Mesenchymal stem cell (in vitro differentiated cells and primary cell): ENCODE measurements at regions not wholly inside any gene's neighbourhood (a gene's known extent, or its start where the extent isn't known, plus 50 kb on each side); places are given as distances from the start of the nearest gene placed in this dataset.

Experiments used
- DNase-seq: peaks from one replicate; pipeline ENCODE4 v3.0.0-alpha.2; 2013
- H2AFZ ChIP-seq: one replicate; pipeline ENCODE4 v1.6.1; 2013; ENCODE audit warnings: low read depth, mild to moderate bottlenecking, control low read depth, inconsistent platforms, low read length, moderate library complexity
- H2AK5ac ChIP-seq: 2 replicates; pipeline ENCODE4 v1.6.1; 2013; ENCODE audit warnings: low read length, moderate library complexity, mild to moderate bottlenecking, inconsistent platforms; ENCODE audit not compliant: severe bottlenecking
- H2BK120ac ChIP-seq: one replicate; pipeline ENCODE4 v1.6.1; 2013; ENCODE audit warnings: low read depth, mild to moderate bottlenecking, inconsistent platforms, low read length, moderate library complexity
- H2BK12ac ChIP-seq, 2 experiments: one replicate each; pipeline ENCODE4 v1.6.1; 2013; ENCODE audit warnings: inconsistent platforms in 2 of 2, low read length in 2 of 2, mild to moderate bottlenecking in 2 of 2, moderate library complexity in 2 of 2, control low read depth in 1 of 2
- H2BK15ac ChIP-seq: one replicate; pipeline ENCODE4 v1.6.1; 2013; ENCODE audit warnings: mild to moderate bottlenecking, low read depth, inconsistent platforms; ENCODE audit not compliant: poor library complexity, severe bottlenecking
- H2BK5ac ChIP-seq: 2 replicates; pipeline ENCODE4 v1.6.1; 2013; ENCODE audit warnings: low read depth, mild to moderate bottlenecking, low read length, control low read depth, inconsistent platforms; ENCODE audit not compliant: poor library complexity, severe bottlenecking
- H3K14ac ChIP-seq, 2 experiments: one replicate each; pipeline ENCODE4 v1.6.1; 2013; ENCODE audit warnings: inconsistent platforms in 2 of 2, low read length in 2 of 2, control low read depth in 1 of 2, mild to moderate bottlenecking in 1 of 2, moderate library complexity in 1 of 2
- H3K18ac ChIP-seq, 2 experiments: one replicate each; pipeline ENCODE4 v1.6.1; 2013; ENCODE audit warnings: inconsistent platforms in 2 of 2, low read length in 2 of 2, control low read depth in 1 of 2, low read depth in 1 of 2, mild to moderate bottlenecking in 1 of 2
- H3K23ac ChIP-seq, 2 experiments: one replicate each; pipeline ENCODE4 v1.6.1; 2013; ENCODE audit warnings: inconsistent platforms in 2 of 2, low read length in 2 of 2, mild to moderate bottlenecking in 2 of 2, moderate library complexity in 2 of 2, control low read depth in 1 of 2
- H3K27ac ChIP-seq: 2 replicates; pipeline ENCODE4 v1.5.1; 2013; ENCODE audit warnings: mild to moderate bottlenecking, moderate library complexity, low read length, control low read depth, inconsistent platforms; ENCODE audit not compliant: poor library complexity, severe bottlenecking
- H3K27me3 ChIP-seq, 2 experiments: 2 replicates each; pipeline versions ENCODE4 v1.6.1 to v1.7.0; 2013; ENCODE audit warnings: low read length in 2 of 2, mild to moderate bottlenecking in 2 of 2, moderate library complexity in 2 of 2, control low read depth in 1 of 2, inconsistent platforms in 1 of 2; ENCODE audit not compliant: control insufficient read depth in 1 of 2, insufficient read depth in 1 of 2
- H3K36me3 ChIP-seq, 2 experiments: 2 replicates each; pipeline versions ENCODE4 v1.6.1 to v1.7.0; 2013; ENCODE audit warnings: low read length in 2 of 2, control low read depth in 1 of 2, inconsistent platforms in 1 of 2, low read depth in 1 of 2, mild to moderate bottlenecking in 1 of 2; ENCODE audit not compliant: insufficient read depth in 2 of 2, control insufficient read depth in 1 of 2
- H3K4ac ChIP-seq, 2 experiments: one replicate each; pipeline ENCODE4 v1.6.1; 2013; ENCODE audit warnings: inconsistent platforms in 2 of 2, low read length in 2 of 2, mild to moderate bottlenecking in 2 of 2, moderate library complexity in 2 of 2, control low read depth in 1 of 2, low read depth in 1 of 2
- H3K4me1 ChIP-seq: 2 replicates; pipeline ENCODE4 v1.6.1; 2013; ENCODE audit warnings: low read depth, low read length, control low read depth; ENCODE audit not compliant: control insufficient read depth, insufficient read depth
- H3K4me2 ChIP-seq: 2 replicates; pipeline ENCODE4 v1.6.1; 2013; ENCODE audit warnings: low read length, mild to moderate bottlenecking, inconsistent platforms; ENCODE audit not compliant: poor library complexity, severe bottlenecking
- H3K4me3 ChIP-seq, 2 experiments: 2 replicates each; pipeline versions ENCODE4 v1.5.1 to v1.7.0; 2013; ENCODE audit warnings: low read length in 2 of 2, mild to moderate bottlenecking in 2 of 2, control low read depth in 1 of 2, low read depth in 1 of 2; ENCODE audit not compliant: insufficient read depth in 1 of 2
- H3K79me1 ChIP-seq: replicated peaks from 2 replicates; pipeline ENCODE4 v1.6.1; 2013; ENCODE audit warnings: mild to moderate bottlenecking, control low read depth, low read length, inconsistent platforms; ENCODE audit not compliant: poor library complexity, severe bottlenecking
- H3K9ac ChIP-seq: 2 replicates; pipeline ENCODE4 v1.7.0; 2013; ENCODE audit warnings: mild to moderate bottlenecking, low read length, moderate library complexity
- H3K9me3 ChIP-seq: 2 replicates; pipeline ENCODE4 v1.7.0; 2013; ENCODE audit warnings: mild to moderate bottlenecking, low read length; ENCODE audit not compliant: control insufficient read depth
- H4K8ac ChIP-seq: one replicate; pipeline ENCODE4 v1.6.1; 2013; ENCODE audit warnings: inconsistent platforms, mild to moderate bottlenecking, low read length, moderate library complexity
- H4K91ac ChIP-seq: one replicate; pipeline ENCODE4 v1.6.1; 2013; ENCODE audit warnings: mild to moderate bottlenecking, low read length, inconsistent platforms
- WGBS: methylation state at CpG from one replicate; pipeline ENCODE4 v1.1.7; 2013; ENCODE audit warnings: mixed read lengths; 5-methylcytosine and 5-hydroxymethylcytosine counted together

DNA sequence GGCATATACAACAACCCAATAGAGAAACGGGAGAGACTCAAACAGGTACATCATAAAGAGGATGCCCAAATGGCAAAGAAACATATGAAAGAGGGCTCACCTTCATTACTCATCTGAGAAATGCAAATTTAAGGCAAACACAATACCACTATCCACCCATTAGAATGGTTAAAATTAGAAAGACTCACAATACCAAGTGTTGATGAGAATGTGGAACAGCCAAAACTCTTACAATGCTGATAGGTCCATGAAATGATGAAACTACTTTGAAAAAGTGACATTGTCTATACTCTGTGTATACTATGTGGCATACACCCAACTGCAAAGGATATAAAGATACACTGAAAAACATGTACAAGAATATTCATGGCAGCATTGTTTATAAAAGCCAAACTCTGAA, 96.2 kb upstream of the TSHZ3 start:
- no peak overlapping the region for H2AK5ac ChIP-seq
- no peak overlapping the region for H2BK15ac ChIP-seq
- no peaks in the 10 kb centered on the region for H3K27me3 ChIP-seq
- H3K4me3 ChIP-seq: no peak overlapping the region
- H3K18ac ChIP-seq: no peak overlapping the region
- H3K14ac ChIP-seq: no peak overlapping the region
- H3K4me2 ChIP-seq: no peak overlapping the region
- no peaks in the 10 kb centered on the region for H3K36me3 ChIP-seq
- 82% methylated on average over 1 of the region's 1 CpG for WGBS
- no peak overlapping the region for H2BK120ac ChIP-seq
- no peak for DNase-seq
- H2AFZ ChIP-seq: no peak overlapping the region
- no peak overlapping the region for H4K91ac ChIP-seq
- H3K4me1 ChIP-seq: peaks cover 3% of the 10 kb centered on the region
- H2BK12ac ChIP-seq: no peak overlapping the region
- no peaks in the 10 kb centered on the region for H3K9me3 ChIP-seq
- no peak overlapping the region for H3K4ac ChIP-seq
- no peak overlapping the region for H3K23ac ChIP-seq
- H2BK5ac ChIP-seq: no peak overlapping the region
- no peak overlapping the region for H3K9ac ChIP-seq
- no peaks in the 10 kb centered on the region for H3K79me1 ChIP-seq
- H4K8ac ChIP-seq: no peak overlapping the region
- H3K27ac ChIP-seq: no peak overlapping the region

DNA sequence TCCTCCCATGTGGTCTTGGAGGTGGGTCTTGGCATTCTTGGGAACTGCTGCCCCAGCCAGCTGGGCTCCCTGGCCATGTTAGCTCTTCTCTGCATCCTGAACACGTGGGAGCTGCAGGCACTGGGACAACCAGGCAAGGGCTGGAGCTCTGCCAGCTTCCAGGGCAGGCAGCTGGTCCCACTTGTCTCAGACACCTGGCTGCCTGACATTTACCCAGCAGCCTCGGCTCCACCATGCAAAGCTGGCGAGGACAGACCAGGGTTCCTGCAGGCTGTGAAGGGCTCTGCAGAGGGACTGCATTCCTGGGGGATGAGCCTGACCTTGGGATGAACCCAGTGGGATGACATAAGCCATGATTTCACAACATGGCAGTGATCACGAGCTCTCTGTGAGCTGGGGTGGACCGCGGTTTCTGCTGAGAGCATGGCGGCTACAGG, 99.0 kb upstream of the TSHZ3 start:
- Histone ChIP-seq H2AK5ac (no peak overlapping the region), H3K79me1 (no peaks in the 10 kb centered on the region), H2BK120ac (no peak overlapping the region), H4K91ac (no peak overlapping the region), H2BK5ac (no peak overlapping the region), H3K4me1 (peaks cover 3% of the 10 kb centered on the region), H3K9ac (peak overlapping the region; percentile 30), H3K14ac (no peak overlapping the region), H3K9me3 (no peaks in the 10 kb centered on the region), H3K36me3 (no peaks in the 10 kb centered on the region), H3K4ac (no peak overlapping the region), H2BK15ac (no peak overlapping the region), H3K23ac (no peak overlapping the region), H2AFZ (peak overlapping the region; percentile 6), H3K27ac (no peak overlapping the region), H3K27me3 (no peaks in the 10 kb centered on the region), H3K4me2 (no peak overlapping the region), H2BK12ac (no peak overlapping the region), H4K8ac (no peak overlapping the region), H3K4me3 (peak overlapping the region in 1 of 2 experiments; percentile 9), H3K18ac (peak overlapping the region in 1 of 2 experiments; percentile 13)
- WGBS: 44% methylated on average over 7 of the region's 7 CpGs
- DNase-seq: peak; percentile 84

DNA sequence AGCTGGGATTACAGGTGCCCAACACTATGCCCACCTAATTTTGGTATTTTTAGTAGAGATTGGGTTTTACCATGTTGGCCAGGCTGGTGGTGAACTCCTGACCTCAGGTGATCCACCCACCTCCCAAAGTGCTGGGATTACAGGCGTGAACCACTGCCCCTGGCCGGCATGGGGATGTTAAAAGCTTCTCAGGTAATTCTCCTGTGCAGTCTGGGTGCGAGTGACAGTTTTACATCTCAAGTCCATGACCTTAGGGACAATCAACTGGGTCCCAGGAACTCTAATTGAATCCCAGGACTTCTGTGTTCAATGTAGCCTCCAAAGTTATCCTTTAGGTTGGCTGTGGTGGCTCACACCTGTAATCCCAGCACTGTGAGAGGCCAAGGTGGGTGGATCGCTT, 100.1 kb upstream of the TSHZ3 start:
- no peaks in the 10 kb centered on the region for H3K27me3 ChIP-seq
- no peaks in the 10 kb centered on the region for H3K79me1 ChIP-seq
- no peak overlapping the region for H3K27ac ChIP-seq
- no peak overlapping the region for H2BK15ac ChIP-seq
- H3K4ac ChIP-seq: no peak overlapping the region
- no peak overlapping the region for H4K8ac ChIP-seq
- no peak overlapping the region for H2AFZ ChIP-seq
- no peak overlapping the region for H3K23ac ChIP-seq
- no peak overlapping the region for H3K18ac ChIP-seq
- H3K36me3 ChIP-seq: no peaks in the 10 kb centered on the region
- no peak overlapping the region for H2AK5ac ChIP-seq
- peaks cover 3% of the 10 kb centered on the region for H3K4me1 ChIP-seq
- H3K9me3 ChIP-seq: no peaks in the 10 kb centered on the region
- H3K4me2 ChIP-seq: no peak overlapping the region
- no peak overlapping the region for H2BK5ac ChIP-seq
- no peak overlapping the region for H4K91ac ChIP-seq
- H3K14ac ChIP-seq: no peak overlapping the region
- no peak overlapping the region for H2BK120ac ChIP-seq
- WGBS: 96% methylated on average over 4 of the region's 4 CpGs
- DNase-seq: no peak
- H2BK12ac ChIP-seq: no peak overlapping the region
- no peak overlapping the region for H3K4me3 ChIP-seq
- no peak overlapping the region for H3K9ac ChIP-seq

DNA sequence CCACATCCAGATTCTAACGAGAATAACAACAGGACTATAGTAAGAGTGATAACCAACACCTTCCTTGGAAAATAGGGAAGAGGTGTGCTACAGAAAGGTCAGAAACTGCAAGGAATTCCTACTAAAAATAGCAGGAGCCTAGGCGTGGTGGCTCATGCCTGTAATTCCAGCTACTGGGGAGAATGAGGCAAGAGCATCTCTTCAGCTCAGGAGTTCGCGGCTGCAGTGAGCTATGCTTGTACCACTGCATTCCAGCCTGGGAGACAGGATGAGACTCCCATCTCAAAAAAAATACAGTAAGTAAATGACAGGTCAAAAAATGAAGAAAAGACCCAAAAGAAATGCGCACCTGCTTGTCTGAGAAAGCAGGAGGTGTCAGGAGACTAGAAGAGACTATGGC, 101.5 kb upstream of the TSHZ3 start:
- Histone ChIP-seq H3K4ac (no peak overlapping the region), H2AFZ (no peak overlapping the region), H3K9ac (no peak overlapping the region), H2BK5ac (no peak overlapping the region), H3K4me1 (peaks cover 3% of the 10 kb centered on the region), H3K9me3 (no peaks in the 10 kb centered on the region), H3K79me1 (no peaks in the 10 kb centered on the region), H3K4me3 (no peak overlapping the region), H3K27me3 (no peaks in the 10 kb centered on the region), H3K27ac (no peak overlapping the region), H2BK12ac (no peak overlapping the region), H3K36me3 (no peaks in the 10 kb centered on the region), H2BK120ac (no peak overlapping the region), H3K4me2 (no peak overlapping the region), H3K23ac (no peak overlapping the region), H3K14ac (no peak overlapping the region), H4K8ac (no peak overlapping the region), H2BK15ac (no peak overlapping the region), H3K18ac (no peak overlapping the region), H2AK5ac (no peak overlapping the region), H4K91ac (no peak overlapping the region)
- DNase-seq: no peak
- 82% methylated on average over 4 of the region's 5 CpGs for WGBS
